HG03103 (cell line): ENCODE measurements at regions not wholly inside any gene's neighbourhood (a gene's known extent, or its start where the extent isn't known, plus 50 kb on each side); places are given as distances from the start of the nearest gene placed in this dataset.
"Not testable (repeated sequence)": the region's sequence is repeated elsewhere in the genome, so short reads cannot be mapped to it uniquely, and the experiment has no call there.

Experiments
- ATAC-seq: cut with Tn5 transposase; IDR thresholded peaks from one replicate; pipeline ENCODE4 v1.9.1; 2021; ENCODE audit warnings: low read depth; ENCODE audit not compliant: unreplicated experiment

- ATAC-seq = no peak
Observed at GRCh38 chr6:144969154-144969553, 684.0 kb downstream of the UTRN start.

DNA sequence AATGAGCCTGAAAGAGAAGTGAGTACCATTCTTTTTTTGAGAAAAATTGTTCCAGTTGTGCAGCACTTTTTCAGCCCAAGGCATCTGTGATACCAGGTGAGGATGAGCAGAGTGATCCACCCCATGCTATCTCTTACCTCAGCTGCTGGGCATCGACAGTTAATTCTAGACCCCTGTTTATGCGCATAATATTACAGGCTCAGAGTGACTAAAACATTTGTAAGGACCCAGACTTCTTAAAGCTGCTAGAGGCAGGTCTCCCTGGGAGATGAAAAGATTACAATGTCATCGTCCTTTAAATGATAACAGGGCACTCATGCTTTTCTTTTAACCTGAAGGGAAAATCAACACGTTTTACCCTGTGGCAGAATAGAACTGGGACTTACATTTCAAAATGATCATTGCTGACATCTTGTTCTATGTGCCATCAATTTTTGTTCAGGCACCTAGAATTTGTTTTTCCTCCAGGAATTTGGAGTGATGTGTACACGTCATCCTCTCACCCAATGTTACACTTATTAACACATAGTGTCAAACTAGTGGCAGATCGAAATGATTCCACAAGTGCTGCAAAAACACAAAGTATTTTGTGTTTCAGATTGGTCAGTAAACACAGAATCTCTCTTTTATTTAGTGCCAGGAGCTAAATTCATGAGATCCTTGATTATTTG, 684.6 kb downstream of the UTRN start:
- no peak for ATAC-seq

- not testable (repeated sequence) for ATAC-seq
Observed at GRCh38 chr6:144977250-144977864, 692.2 kb downstream of the UTRN start.

GRCh38 chr6:144978208-144978607, 693.1 kb downstream of the UTRN start:
- ATAC-seq = no peak

DNA sequence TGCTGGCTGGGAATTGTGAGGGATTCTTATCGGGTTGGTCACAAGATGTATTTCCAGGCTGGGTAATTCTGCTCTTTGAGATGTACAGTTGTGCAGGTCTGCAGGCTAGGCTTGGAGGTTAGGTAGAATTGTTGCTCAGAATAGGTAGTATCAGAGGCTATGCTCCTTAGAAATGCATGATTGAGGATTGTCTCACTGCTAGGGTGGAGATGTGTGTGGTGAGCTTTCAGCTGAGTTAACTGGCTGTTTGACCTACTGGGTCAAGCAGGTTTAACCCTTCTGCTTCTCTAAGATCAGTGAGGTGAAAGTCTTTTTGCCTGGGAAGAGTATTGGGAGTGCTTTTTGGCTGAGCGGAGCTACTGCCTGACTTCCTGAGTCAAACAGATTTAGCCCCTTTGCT, 701.1 kb downstream of the UTRN start:
- no peak for ATAC-seq

DNA sequence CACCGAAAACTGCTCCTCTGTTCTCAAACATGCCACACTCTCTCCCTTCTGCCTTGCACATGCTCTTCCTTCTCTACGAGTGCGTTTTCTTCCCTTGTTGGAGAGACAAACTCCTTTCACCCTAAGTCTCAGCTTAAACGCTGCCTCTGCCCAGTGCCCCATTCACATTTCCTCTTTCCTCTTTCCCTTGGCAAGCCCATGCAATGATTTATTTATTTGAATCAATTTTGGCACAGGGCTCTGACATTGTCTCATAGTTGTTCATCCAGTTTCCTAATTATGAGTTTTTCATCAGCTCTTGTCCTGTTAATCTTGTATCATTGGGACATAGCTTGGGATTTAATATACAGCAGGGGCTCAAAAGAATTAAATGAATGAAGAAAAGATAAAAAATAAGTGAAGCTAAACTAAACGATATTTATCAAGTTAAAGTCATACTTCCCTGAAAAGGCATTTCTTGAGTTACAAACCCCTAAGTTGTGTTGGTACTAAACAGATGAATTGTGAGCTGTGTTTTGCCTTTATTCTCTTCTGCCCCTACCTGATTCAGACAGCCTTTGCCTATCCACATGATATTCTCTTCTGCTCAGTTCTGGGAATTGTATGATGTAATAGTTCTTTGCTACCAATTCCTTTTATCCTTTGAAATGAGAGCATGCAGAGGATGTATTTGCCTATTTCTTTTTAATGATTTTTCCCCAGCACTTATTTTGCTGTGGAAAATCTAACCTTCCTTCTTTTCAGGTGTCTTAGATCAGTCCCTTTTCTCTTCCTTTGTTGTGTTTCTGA, 704.4 kb downstream of the UTRN start:
- ATAC-seq = no peak

DNA sequence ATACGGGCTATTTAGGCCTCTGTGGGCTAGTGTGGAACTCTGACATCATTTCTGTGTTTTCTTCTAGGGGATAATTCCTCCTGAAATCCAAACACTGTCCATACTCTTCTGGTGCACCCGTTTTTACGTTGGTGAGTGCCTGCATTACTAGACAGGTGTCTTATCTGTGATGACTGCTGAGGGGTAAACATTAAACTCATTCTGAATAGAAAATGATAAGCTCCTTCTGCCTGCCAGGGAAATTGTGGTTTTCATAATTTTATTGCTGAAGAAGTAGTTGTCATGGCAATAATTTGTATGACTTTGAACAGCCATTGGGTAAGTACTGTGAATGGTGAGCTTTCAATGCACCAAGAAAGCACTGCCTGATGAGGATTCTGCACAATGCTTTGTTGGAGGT, 705.6 kb downstream of the UTRN start:
- no peak for ATAC-seq

- no peak for ATAC-seq
Observed at GRCh38 chr6:144993870-144994269, 708.7 kb downstream of the UTRN start.

GRCh38 chr6:144997996-144998395, 712.9 kb downstream of the UTRN start:
- ATAC-seq = no peak

DNA sequence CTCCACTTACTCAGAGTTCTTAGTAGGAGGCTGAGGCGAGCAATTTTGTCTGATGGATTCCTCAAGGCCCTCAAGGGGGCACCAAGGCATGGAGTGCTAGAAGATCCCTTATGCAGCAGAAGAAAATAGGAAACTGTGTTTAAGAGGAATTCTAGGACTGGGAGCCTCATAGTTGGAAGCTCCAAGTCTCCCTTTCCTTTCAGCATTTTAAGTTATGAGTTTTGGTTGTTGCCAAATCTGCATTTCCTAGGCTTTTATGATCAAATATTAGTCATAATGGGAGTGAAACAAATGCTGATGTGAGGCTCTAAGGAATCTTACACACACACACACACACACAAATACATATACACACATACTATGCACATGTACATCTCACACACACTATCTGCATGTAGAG, 714.0 kb downstream of the UTRN start:
- no peak for ATAC-seq

- ATAC-seq = no peak
Observed at GRCh38 chr6:145003145-145003544, 718.0 kb downstream of the UTRN start.

DNA sequence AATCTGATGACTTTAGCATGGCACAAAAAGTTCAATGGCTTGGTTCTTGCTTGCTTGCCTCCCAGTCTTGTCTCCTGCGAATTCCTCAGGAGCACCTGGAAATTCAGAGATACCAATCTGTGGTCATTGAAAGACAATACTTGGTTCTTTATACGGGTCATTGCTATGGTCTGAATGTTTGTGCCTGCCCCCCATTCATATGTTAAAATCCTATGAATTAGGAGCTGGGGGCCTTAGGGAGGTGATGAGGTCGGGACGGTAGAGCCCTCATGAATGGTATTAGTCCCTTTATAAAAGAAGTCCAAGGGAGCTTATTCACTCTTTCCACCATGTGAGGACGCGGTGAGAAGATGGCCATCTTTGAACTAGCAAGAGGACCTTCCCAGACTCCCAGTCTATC, 721.8 kb downstream of the UTRN start:
- ATAC-seq = no peak

- ATAC-seq = no peak
Observed at GRCh38 chr6:145008715-145009114, 723.6 kb downstream of the UTRN start.

- no peak for ATAC-seq
Observed at GRCh38 chr6:145009711-145010110, 724.6 kb downstream of the UTRN start.

DNA sequence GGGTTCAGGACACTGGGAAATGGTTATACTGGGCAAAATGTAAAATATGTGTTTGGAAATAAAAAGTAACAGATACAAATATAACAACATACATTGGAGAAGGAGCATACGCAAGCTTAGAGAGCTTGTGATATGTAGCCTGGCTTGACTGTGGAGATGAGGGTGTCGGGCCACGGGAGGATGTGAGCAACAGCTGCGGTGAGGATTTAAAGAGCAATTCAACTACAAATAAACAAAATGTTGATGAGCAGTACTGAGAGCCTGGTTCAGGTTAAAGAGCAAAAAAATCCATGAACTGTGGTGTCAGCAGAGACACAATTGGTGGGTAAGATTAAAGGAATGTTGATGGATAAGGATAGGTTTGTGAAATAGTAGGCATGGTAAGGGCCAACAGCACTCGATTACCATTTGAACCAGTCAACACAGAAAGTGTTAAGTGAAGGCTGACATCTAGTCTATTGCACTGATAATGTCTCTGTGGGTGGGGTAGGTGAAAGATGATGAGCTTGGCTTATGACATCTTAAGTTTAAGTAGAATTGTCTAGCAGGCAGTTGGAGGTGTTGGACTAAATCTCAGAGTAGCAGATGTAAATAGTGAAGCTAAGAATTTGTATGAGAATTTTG, 723.2 kb downstream of the EPM2A start:
- no peak for ATAC-seq

DNA sequence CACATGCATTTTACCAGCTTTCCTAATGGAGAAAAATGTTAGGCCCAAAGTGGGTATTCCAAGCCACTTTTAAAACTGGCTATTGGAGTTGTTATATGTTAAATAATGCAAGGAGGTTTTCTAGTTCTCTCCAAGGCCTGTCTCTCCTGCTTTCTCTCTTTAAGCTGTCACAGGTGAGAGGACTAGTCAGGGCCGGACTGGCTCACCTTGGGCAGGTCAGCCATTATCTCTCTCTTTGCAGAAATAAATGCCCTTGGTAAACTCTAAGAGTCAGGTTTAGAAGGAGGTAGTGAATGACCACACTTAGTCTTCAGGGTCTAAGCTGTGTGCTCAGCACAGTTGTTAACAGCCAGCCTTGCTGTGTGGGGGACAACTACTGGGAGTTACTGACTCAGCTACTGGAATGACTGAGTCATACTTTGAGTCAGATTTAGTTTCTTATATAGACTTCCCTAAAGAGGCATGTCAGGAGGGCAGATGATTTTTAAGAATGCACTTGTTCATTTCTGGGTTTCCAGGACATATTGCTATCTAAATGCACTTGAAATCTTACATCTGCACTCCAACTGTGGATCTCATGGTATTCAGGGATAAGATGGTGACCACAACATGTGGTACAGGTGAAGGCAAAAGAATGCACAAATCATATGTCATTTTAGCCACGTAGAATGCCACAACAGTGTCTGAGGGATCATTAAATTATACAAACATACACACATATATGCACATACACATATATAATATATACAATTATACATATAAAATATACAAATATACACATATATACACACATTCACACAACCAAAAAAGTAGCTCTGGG, 719.4 kb downstream of the EPM2A start:
- ATAC-seq = peak; percentile 96

DNA sequence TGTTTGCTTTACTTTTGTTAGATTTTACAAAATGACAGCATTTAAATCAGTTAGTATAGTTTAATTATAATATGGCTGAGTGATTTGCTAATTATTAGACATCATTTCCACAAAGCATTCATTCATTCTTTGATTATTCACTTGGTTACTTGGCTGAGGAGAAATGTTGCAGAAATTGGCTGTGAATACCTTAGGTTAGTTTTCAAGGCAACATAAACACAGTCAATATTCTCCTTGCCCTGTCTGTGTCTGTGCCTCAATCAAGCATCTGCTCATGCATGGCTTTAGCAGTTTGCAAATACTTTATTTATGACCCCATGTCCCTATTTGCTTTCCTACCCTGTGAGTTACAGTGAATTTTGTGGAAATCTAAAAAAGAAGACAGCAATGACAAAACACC, 718.3 kb downstream of the EPM2A start:
- ATAC-seq = no peak

DNA sequence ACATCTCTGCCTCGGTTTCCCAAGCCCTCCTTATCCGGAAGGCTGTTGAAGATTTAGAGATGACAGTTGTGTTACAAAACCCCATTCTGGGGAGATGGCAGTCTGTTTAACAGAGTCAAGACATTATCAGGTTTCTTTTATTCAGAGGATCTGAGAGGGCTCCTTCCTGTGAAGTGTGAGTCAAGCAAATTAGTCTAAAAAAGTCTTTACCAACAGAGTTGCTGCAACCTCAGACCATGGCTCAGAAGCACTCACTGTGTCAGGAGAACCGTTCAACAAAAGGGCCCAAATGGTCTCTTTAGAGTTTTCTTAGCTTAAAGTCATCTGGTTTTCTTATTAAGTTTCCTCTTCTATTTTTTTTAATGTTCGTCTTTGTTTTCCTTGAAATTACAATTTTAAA, 717.8 kb downstream of the EPM2A start:
- ATAC-seq = no peak

GRCh38 chr6:145018027-145018426, 717.3 kb downstream of the EPM2A start:
- ATAC-seq = no peak

DNA sequence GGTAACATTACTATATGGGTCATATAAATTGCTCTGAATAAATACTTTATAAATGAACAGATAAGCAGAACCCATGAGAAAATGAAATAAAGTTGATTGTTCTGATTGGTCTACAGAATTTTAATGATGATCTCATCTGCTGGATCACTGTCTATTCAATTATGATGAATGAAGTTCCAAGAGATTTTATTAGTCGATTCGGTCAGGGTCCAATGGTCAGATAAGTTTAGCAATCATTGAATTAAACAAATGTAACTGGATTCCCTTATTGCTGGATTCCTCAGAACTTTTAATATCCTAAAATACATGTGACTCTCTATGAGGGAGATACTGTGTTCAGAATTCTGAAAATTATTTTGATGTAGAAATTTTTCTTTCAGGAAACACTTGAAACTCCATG, 715.2 kb downstream of the EPM2A start:
- no peak for ATAC-seq

DNA sequence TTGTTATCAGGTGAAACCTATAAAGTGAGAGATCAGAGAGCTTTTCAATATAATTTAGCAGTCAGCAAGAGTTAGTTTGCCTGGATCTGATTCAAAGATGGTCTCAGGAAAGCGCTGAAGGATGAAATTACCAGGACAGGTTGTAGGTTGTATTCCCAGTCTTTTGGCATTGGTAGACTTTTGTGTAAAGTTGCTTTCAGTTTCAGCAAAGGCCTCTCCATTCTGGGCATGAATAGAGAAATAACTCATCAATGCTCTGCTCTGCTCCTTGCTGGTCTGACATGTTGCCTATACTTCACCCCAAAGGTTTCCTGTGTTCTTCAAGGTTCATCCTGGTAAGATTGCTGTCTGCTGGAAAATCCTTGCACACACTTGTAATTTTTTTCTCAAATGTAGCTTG, 714.8 kb downstream of the EPM2A start:
- ATAC-seq = no peak
